Activated CD8-positive, alpha-beta memory T cell treated with anti-CD3 and anti-CD28 coated beads for 1 hour (primary cell): ENCODE measurements at regions not wholly inside any gene's neighbourhood (a gene's known extent, or its start where the extent isn't known, plus 50 kb on each side); places are given as distances from the start of the nearest gene placed in this dataset.

Experiments
- DNase-seq, 2 donors: peaks; one replicate each; pipeline ENCODE4 v3.0.0-alpha.2; 2020; ENCODE audit warnings: low read depth in 1 of 2; ENCODE audit errors: extremely low read depth in 1 of 2

GRCh38 chr11:26076233-26076990 lies 255.5 kb upstream of the ANO3 start:
- DNase-seq = no peak

GRCh38 chr11:26078231-26078821 lies 253.6 kb upstream of the ANO3 start:
- no peak for DNase-seq

DNA sequence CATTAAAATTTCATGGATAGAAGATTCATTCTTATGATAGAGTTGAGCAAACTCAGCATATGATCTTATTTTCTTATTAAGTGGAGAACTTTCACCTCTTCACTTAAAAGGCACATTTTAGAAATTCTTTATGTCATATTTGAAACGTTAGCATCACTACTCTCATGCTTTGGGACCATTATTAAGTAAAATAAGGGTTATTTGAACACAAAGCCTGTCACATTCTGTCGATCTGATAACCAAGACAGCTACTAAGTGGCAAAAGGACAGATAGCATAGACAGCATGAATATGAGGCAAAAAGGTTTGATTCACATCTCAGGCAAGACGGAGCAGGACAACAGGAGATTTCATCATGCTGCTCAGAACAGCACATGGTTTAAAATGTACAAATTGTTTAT lies 247.6 kb upstream of the ANO3 start:
- DNase-seq = no peak

GRCh38 chr11:26086028-26086427 lies 245.9 kb upstream of the ANO3 start:
- no peak for DNase-seq

DNA sequence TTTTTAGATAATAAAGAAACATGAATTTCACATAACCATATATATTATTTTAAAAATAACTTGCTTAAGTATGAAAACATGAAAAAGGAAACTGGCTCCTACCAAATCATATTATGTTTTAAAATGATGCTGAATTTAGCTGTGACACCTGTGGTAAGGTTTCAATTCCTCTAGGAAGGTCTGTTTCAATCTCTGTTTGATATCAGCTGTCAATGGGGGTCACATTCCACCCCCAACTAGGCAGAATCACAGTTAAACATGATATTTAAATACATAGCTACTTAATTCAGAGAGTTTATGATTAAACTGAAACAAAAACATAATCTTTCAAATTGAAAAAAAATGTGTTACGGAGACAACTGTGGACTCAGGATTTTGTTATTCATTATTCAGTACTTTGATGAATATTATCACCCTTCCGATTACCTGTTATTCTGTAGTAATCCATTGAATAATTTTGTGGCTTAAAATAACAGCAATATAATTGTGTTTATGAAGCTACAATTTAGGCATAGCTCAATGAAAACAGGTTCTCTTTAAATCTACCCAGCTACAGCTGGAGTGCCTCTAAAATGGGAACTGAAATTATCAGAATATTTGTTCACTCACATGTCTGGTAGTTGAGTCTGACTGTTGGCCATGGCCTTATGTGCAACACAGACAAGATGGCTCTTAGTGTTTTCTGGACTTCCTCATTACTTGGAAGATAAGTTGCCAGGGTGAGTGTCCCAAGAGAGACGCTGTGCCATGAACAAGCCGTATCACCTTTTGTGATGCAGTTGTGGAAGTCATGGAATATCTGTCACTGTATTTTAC lies 244.6 kb upstream of the ANO3 start:
- DNase-seq = no peak

- DNase-seq = no peak
Observed at GRCh38 chr11:26088391-26088790, 243.5 kb upstream of the ANO3 start.

DNA sequence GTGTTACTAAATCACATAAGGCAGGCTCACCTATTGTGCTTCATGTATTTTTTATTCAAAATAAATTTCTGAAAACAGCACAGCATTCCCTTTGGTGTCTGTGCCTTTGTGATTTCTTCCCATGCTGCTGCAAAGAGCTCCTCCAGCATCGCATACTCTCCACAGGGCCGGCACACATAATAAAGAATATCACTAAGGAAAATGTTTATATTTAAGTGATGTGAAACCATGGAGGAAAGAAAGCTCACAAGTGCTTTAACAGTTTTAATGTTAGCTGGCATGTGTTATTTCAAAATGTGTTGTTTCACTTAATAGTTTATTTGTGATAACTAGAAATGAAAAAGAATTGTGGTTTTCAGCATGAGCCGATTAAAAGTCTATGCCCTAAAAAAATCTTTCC lies 241.3 kb upstream of the ANO3 start:
- DNase-seq = no peak

GRCh38 chr11:26093206-26093605 lies 238.7 kb upstream of the ANO3 start:
- DNase-seq = no peak

DNA sequence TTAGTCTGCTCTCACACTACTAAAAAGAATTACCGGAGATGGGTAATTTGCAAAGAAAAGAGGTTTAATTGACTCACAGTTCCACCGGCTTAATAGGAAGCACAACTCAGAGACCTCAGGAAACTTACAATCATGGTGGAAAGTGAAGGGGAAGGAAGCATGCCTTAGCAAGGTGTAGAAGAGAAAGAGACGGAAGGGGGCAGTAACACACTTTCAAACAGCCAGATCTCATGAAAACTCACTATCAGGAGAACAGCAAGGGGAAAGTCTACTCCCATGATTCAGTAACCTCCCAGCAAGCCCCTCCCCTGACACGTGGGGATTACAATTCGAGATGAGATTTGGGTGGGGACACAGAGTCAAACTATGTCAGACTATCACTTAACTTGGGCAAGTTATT lies 236.6 kb upstream of the ANO3 start:
- DNase-seq = no peak

DNA sequence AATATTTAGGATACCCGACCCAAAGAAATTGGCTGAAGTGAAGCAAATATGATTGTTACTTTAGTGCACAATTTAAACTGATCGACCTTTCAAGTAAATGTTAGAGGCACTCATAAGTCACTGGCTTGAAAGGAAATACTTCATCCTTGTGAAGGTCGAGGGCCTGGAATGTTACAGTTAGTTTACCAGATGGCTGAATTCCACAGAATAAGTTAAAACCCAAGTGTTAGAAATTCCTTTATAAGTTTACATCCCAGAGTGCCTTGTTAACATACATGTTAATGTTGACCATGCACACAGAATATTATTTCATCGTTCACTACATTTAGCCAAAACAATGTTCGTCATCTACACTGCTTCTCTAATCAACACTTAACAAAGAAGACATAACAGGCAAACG lies 235.5 kb upstream of the ANO3 start:
- no peak for DNase-seq

GRCh38 chr11:26102325-26102724 lies 229.6 kb upstream of the ANO3 start:
- no peak for DNase-seq

DNA sequence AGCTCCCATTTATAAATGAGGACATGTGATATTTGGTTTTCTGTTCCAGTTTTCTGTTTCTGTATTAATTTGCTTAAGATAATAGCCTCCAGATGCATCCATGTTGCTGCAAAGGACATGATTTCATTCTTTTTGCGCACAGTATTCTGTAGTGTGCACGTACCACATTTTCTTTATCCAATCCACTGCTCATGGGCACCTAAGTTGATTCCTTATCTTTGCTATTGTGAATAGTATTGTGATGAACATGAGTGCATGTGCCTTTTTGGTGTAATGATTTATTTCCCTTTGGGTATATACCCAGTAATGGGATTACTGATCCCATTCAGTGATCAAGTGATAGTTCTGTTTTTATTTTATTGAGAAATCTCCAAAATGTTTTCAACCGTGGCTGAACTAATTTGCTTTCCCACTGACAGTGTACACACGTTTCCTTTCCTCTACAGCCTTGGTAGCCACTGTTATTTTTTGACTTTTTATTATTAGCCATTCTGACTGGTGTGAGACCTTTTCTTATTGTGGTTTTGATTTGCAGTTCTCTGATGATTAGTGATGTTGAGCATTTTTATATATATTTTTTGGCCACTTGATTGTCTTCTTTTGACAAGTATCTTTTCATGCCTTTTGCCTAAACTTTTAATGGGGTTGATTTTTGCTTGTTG lies 226.0 kb upstream of the ANO3 start:
- no peak for DNase-seq

DNA sequence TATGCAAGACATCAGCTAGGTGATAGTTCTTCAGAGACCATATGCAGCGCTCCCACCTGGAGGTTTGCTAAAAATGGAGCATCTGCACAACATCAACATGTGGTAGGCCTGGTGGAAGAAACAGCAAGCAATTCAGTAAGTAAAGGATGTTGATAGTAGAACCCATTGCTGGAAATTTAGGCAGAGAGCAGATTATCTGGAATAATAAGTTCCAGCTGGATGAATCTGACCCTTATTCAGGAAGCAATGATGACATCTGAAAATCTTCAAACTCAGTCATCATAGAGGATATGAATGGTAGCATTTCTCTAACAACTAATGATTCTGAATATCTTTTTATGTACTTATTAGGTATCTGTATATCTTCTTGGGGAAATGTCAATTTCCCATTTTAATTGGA lies 225.2 kb upstream of the ANO3 start:
- no peak for DNase-seq

- no peak for DNase-seq
Observed at GRCh38 chr11:26109658-26110368, 222.1 kb upstream of the ANO3 start.

GRCh38 chr11:26112264-26112663 lies 219.7 kb upstream of the ANO3 start:
- no peak for DNase-seq

DNA sequence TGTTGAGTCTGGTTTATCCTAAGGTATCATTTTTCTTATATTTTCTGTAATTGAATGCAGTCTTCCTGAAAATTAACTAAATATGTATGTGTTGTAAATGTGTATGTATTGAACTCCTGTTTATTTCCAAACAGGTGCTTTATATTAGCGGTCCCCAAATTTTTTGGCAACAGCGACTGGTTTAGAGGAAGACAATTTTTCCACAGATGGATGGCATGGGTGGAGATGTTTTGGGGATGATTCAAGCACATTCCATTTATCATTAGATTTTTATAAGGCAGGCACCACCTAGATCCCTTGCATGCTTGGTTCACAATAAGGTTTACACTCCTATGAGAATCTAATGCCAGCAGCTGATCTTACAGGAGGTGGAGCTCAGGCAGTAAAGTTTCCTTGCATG lies 210.5 kb upstream of the ANO3 start:
- DNase-seq = no peak

DNA sequence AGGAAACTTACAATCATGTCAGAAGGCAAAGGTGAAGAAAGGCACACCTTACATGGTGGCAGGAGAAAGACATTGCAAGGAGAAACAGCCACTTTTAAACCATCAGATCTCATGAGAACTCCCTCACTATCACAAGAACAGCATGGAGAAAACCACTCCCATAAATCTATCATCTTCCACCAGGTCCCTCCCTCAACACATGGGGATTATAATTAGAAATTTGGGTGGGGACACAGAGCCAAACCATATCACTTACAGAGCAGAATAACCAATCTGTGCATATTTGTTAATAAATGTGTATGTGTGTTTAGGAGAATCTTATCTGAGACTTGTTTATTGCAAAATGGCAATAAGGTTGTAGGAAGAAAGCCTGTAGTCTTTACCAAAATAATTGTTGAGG lies 205.2 kb upstream of the ANO3 start:
- DNase-seq = no peak

GRCh38 chr11:26127336-26127735 lies 204.6 kb upstream of the ANO3 start:
- no peak for DNase-seq

GRCh38 chr11:26131406-26131805 lies 200.5 kb upstream of the ANO3 start:
- DNase-seq = no peak

GRCh38 chr11:26134053-26134452 lies 197.9 kb upstream of the ANO3 start:
- no peak for DNase-seq
